ENCODE measurements at regions not wholly inside any gene's neighbourhood (a gene's known extent, or its start where the extent isn't known, plus 50 kb on each side); places are given as distances from the start of the nearest gene placed in this dataset.

DNA sequence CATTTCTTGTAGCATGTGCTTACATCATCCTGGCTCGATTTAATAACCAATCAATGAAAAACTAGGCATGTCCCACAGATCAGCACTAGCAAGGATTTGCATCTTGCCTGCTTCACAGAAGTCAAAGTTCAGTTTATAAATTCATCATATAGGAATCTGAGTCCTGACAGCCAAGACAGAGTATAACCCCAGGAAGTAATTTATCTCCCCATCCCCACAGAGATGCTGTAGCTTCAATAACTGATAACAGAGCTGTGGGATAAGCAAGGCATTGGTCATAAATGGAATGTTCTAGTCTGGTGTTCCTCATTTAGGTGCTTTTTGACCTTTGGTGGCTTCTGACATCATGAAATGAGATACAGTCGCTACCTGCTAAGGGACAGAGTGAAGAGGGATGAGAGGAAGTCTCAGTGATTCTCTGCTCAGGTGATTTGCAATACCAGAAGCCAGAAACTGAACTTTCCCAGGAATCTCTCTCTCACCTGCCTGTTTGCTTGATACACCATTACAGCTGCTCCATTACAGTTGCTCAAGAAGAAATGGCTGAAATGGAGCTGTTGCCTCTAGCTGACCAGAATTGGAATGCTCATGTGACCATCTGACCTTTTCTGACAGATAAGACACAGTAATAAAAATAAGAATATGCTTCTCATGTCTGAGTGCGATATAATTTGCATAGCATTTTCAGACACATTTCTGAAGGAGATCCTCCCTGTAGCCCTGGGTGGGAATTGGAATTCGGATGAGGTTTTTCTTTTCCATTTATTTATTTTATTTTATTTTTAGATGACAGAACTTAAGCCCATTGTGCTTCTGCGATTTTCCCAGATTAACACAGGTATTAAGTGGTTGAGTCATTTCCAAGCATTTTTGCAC, 217.1 kb upstream of the KCNMB2 start:
- no peak overlapping the region for H3K27ac ChIP-seq (ENCODE audit: low read depth, low read length)
- H4K5ac ChIP-seq (ENCODE audit: low read length): no peak overlapping the region
- no peak overlapping the region for H2BK5ac ChIP-seq (ENCODE audit: low read length)

DNA sequence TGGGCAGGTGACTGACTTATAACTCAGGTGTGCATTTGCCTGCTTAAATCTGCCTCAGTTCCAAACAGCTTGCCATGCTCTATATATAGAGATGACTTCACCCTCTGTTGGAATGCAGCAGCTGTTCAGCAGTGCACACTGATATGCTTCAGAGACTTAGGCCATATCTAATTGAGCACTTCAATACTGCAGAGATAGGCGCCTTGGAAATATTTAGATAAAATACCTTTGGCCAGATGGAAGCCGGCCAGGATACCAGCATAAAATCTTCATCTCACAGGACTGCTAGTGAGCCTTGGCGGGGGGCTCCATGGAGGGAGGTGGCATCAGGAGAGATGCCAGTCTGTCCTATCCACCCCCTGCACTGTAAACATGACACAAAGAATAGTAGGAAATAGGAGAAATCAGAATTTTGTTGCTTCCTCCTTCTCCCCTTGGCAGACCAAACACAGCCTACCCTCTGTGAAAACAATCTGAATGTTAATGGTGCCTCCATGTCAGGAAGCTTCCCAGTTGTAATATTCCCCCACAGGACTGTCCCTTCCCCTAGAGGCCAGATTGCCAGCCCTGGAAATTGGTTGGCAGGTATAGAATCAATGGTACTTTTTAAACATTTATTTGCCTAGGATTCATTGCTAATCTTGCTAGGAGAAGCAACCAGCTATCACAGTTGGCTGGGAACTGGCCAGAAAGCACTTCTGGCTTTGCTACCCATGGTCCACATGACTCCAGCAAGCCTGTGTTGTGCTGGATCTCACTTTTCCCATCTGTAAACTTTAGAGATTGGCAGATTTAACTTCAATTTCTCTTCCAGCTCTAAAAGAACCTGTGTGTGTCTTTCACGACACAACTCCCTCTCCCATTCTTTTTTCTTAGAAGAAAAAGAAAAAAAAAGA, 215.5 kb upstream of the KCNMB2 start:
- no peaks in the 10 kb centered on the region for H3K36me3 ChIP-seq (ENCODE audit: control insufficient read depth, insufficient read depth, low read length)
- H3K79me2 ChIP-seq (ENCODE audit: control insufficient read depth, insufficient read depth, low read length): no peaks in the 10 kb centered on the region
- no peak overlapping the region for H4K5ac ChIP-seq (ENCODE audit: low read length)
- H3K79me1 ChIP-seq (ENCODE audit: low read length): no peaks in the 10 kb centered on the region
- H3K4me2 ChIP-seq (ENCODE audit: low read length): no peak overlapping the region
- DNase-seq: no peak
- H3K4me1 ChIP-seq (ENCODE audit: control insufficient read depth, low read depth, low read length): peaks cover 4% of the 10 kb centered on the region
- peak overlapping the region; percentile 37 for H3K4ac ChIP-seq (ENCODE audit: low read depth, low read length)
- no peak overlapping the region for H3K27ac ChIP-seq (ENCODE audit: low read depth, low read length)
- H3K18ac ChIP-seq (ENCODE audit: low read length): peak overlapping the region; percentile 40
- H2BK120ac ChIP-seq (ENCODE audit: low read depth, low read length): no peak overlapping the region
- no CpG with 5 or more reads among the region's 4 CpGs for WGBS (ENCODE audit: extremely low coverage, insufficient coverage, low lambda C conversion rate)
- H3K23ac ChIP-seq (ENCODE audit: low read length): no peak overlapping the region
- no peak overlapping the region for H4K8ac ChIP-seq (ENCODE audit: low read depth, low read length)
- no peak overlapping the region for H2BK5ac ChIP-seq (ENCODE audit: low read length)
- no peak overlapping the region for H3K56ac ChIP-seq (ENCODE audit: low read length)
- H2AK5ac ChIP-seq (ENCODE audit: low read length): no peak overlapping the region
- H2BK15ac ChIP-seq (replicated peaks; ENCODE audit: low read depth): peak overlapping the region; percentile 57
- H3K4me3 ChIP-seq (ENCODE audit: low read length): no peak overlapping the region
- H3K9ac ChIP-seq (ENCODE audit: low read length): no peak overlapping the region
- no peaks in the 10 kb centered on the region for H3K27me3 ChIP-seq (ENCODE audit: insufficient read depth, low read length, poor library complexity)

More for the DNA sequence above, 217.1 kb upstream of the KCNMB2 start:
- Histone ChIP-seq H3K4me1 (ENCODE audit: control insufficient read depth, low read depth, low read length) (peaks cover 4% of the 10 kb centered on the region), H3K4me2 (ENCODE audit: low read length) (no peak overlapping the region), H3K27me3 (ENCODE audit: insufficient read depth, low read length, poor library complexity) (no peaks in the 10 kb centered on the region), H3K18ac (ENCODE audit: low read length) (peak overlapping the region; percentile 80), H3K23ac (ENCODE audit: low read length) (no peak overlapping the region), H2BK15ac (replicated peaks; ENCODE audit: low read depth) (peak overlapping the region; percentile 97), H3K4ac (ENCODE audit: low read depth, low read length) (no peak overlapping the region), H3K4me3 (ENCODE audit: low read length) (no peak overlapping the region), H2BK120ac (ENCODE audit: low read depth, low read length) (peak overlapping the region; percentile 67), H3K9ac (ENCODE audit: low read length) (no peak overlapping the region), H3K36me3 (ENCODE audit: control insufficient read depth, insufficient read depth, low read length) (no peaks in the 10 kb centered on the region), H3K79me1 (ENCODE audit: low read length) (no peaks in the 10 kb centered on the region), H3K56ac (ENCODE audit: low read length) (no peak overlapping the region), H2AK5ac (ENCODE audit: low read length) (no peak overlapping the region), H4K8ac (ENCODE audit: low read depth, low read length) (no peak overlapping the region), H3K79me2 (ENCODE audit: control insufficient read depth, insufficient read depth, low read length) (no peaks in the 10 kb centered on the region)
- DNase-seq: peak; percentile 21
- no CpG with 5 or more reads among the region's 5 CpGs for WGBS (ENCODE audit: extremely low coverage, insufficient coverage, low lambda C conversion rate)

DNA sequence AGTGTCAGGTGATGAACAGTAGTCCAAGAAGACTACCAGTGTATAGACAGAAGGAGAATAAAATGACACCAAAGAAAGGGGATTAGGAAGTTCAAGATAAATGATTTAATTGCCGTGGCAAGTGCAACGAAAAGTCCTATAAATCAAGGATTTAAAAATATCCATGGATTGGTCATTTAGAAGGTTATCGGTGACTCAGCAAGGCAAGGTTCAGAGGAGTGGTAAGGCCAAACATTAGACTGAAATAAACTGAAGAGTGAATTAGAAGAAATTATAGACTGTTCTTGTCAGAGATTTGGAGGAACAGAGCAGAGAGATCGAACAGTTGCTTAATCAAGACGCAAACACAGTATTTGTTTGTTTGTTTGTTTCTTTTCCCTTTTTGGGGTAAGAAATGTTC, 211.9 kb upstream of the KCNMB2 start:
- H3K4me2 ChIP-seq (ENCODE audit: low read length): no peak overlapping the region
- H2BK120ac ChIP-seq (ENCODE audit: low read depth, low read length): no peak overlapping the region
- WGBS (ENCODE audit: extremely low coverage, insufficient coverage, low lambda C conversion rate): no CpG with 5 or more reads among the region's 5 CpGs
- no peaks in the 10 kb centered on the region for H3K79me1 ChIP-seq (ENCODE audit: low read length)
- H3K4me1 ChIP-seq (ENCODE audit: control insufficient read depth, low read depth, low read length): no peaks in the 10 kb centered on the region
- H3K36me3 ChIP-seq (ENCODE audit: control insufficient read depth, insufficient read depth, low read length): no peaks in the 10 kb centered on the region
- H3K79me2 ChIP-seq (ENCODE audit: control insufficient read depth, insufficient read depth, low read length): no peaks in the 10 kb centered on the region
- no peak overlapping the region for H2BK5ac ChIP-seq (ENCODE audit: low read length)
- H3K4ac ChIP-seq (ENCODE audit: low read depth, low read length): no peak overlapping the region
- H2AK5ac ChIP-seq (ENCODE audit: low read length): no peak overlapping the region
- no peak for DNase-seq
- H3K27me3 ChIP-seq (ENCODE audit: insufficient read depth, low read length, poor library complexity): no peaks in the 10 kb centered on the region
- H3K4me3 ChIP-seq (ENCODE audit: low read length): no peak overlapping the region
- no peak overlapping the region for H4K8ac ChIP-seq (ENCODE audit: low read depth, low read length)
- H3K9ac ChIP-seq (ENCODE audit: low read length): no peak overlapping the region
- H4K5ac ChIP-seq (ENCODE audit: low read length): no peak overlapping the region
- no peak overlapping the region for H3K27ac ChIP-seq (ENCODE audit: low read depth, low read length)
- peak overlapping the region; percentile 19 for H3K56ac ChIP-seq (ENCODE audit: low read length)
- peak overlapping the region; percentile 92 for H3K18ac ChIP-seq (ENCODE audit: low read length)
- H2BK15ac ChIP-seq (replicated peaks; ENCODE audit: low read depth): peak overlapping the region; percentile 92
- H3K23ac ChIP-seq (ENCODE audit: low read length): no peak overlapping the region

- H3K27ac ChIP-seq (ENCODE audit: low read depth, low read length): no peak overlapping the region
- no peak overlapping the region for H3K4me3 ChIP-seq (ENCODE audit: low read length)
- H3K4ac ChIP-seq (ENCODE audit: low read depth, low read length): no peak overlapping the region
- H4K8ac ChIP-seq (ENCODE audit: low read depth, low read length): no peak overlapping the region
- H4K5ac ChIP-seq (ENCODE audit: low read length): no peak overlapping the region
- H2AK5ac ChIP-seq (ENCODE audit: low read length): no peak overlapping the region
- H3K27me3 ChIP-seq (ENCODE audit: insufficient read depth, low read length, poor library complexity): no peaks in the 10 kb centered on the region
- no peak overlapping the region for H2BK15ac ChIP-seq (replicated peaks; ENCODE audit: low read depth)
- H3K79me1 ChIP-seq (ENCODE audit: low read length): no peaks in the 10 kb centered on the region
- no CpG with 5 or more reads among the region's 1 CpG for WGBS (ENCODE audit: extremely low coverage, insufficient coverage, low lambda C conversion rate)
- H3K36me3 ChIP-seq (ENCODE audit: control insufficient read depth, insufficient read depth, low read length): no peaks in the 10 kb centered on the region
- H3K4me1 ChIP-seq (ENCODE audit: control insufficient read depth, low read depth, low read length): no peaks in the 10 kb centered on the region
- H3K18ac ChIP-seq (ENCODE audit: low read length): no peak overlapping the region
- no peak overlapping the region for H3K23ac ChIP-seq (ENCODE audit: low read length)
- H3K4me2 ChIP-seq (ENCODE audit: low read length): no peak overlapping the region
- H2BK120ac ChIP-seq (ENCODE audit: low read depth, low read length): no peak overlapping the region
- H3K56ac ChIP-seq (ENCODE audit: low read length): no peak overlapping the region
- H3K9ac ChIP-seq (ENCODE audit: low read length): no peak overlapping the region
- H2BK5ac ChIP-seq (ENCODE audit: low read length): no peak overlapping the region
- H3K79me2 ChIP-seq (ENCODE audit: control insufficient read depth, insufficient read depth, low read length): no peaks in the 10 kb centered on the region
- DNase-seq: peak; percentile 42
Measured at GRCh38 chr3:178325330-178325729, 210.9 kb upstream of the KCNMB2 start.

GRCh38 chr3:178329936-178330335, 206.3 kb upstream of the KCNMB2 start:
- no peaks in the 10 kb centered on the region for H3K36me3 ChIP-seq (ENCODE audit: control insufficient read depth, insufficient read depth, low read length)
- H3K4me3 ChIP-seq (ENCODE audit: low read length): no peak overlapping the region
- no peaks in the 10 kb centered on the region for H3K27me3 ChIP-seq (ENCODE audit: insufficient read depth, low read length, poor library complexity)
- H3K4me1 ChIP-seq (ENCODE audit: control insufficient read depth, low read depth, low read length): no peaks in the 10 kb centered on the region
- no peak overlapping the region for H3K4me2 ChIP-seq (ENCODE audit: low read length)
- H2BK120ac ChIP-seq (ENCODE audit: low read depth, low read length): no peak overlapping the region
- H4K5ac ChIP-seq (ENCODE audit: low read length): no peak overlapping the region
- no peak overlapping the region for H3K4ac ChIP-seq (ENCODE audit: low read depth, low read length)
- no peak overlapping the region for H3K9ac ChIP-seq (ENCODE audit: low read length)
- H2BK15ac ChIP-seq (replicated peaks; ENCODE audit: low read depth): no peak overlapping the region
- H2BK5ac ChIP-seq (ENCODE audit: low read length): no peak overlapping the region
- WGBS (ENCODE audit: extremely low coverage, insufficient coverage, low lambda C conversion rate): no CpG with 5 or more reads among the region's 1 CpG
- no peak overlapping the region for H3K23ac ChIP-seq (ENCODE audit: low read length)
- no peak overlapping the region for H3K56ac ChIP-seq (ENCODE audit: low read length)
- H4K8ac ChIP-seq (ENCODE audit: low read depth, low read length): no peak overlapping the region
- H3K27ac ChIP-seq (ENCODE audit: low read depth, low read length): no peak overlapping the region
- H3K18ac ChIP-seq (ENCODE audit: low read length): no peak overlapping the region
- H3K79me2 ChIP-seq (ENCODE audit: control insufficient read depth, insufficient read depth, low read length): no peaks in the 10 kb centered on the region
- H3K79me1 ChIP-seq (ENCODE audit: low read length): no peaks in the 10 kb centered on the region
- H2AK5ac ChIP-seq (ENCODE audit: low read length): no peak overlapping the region
- DNase-seq: no peak

Data from mesendoderm (in vitro differentiated cells).